ENCODE measurements at regions not wholly inside any gene's neighbourhood (a gene's known extent, or its start where the extent isn't known, plus 50 kb on each side); places are given as distances from the start of the nearest gene placed in this dataset.

DNA sequence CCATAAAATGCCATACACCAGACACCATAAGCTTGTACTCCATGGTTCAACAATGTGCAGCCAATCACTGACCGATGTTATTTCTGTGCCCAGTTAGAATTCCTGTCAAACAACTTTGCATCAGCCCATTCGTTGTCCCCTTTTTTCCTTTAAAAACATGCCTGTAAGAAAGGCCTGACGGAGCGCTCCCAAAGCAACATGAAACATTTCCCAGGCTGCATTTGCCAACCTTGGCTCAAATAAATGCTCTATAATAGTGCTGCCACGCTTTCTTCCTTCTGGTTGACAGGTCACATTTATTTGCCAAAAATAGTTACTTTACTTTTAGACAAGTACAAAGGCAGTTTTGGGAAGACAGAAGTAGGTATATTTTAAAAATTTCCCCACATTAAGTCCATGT lies 735.6 kb upstream of the PTPRD start:
- Histone ChIP-seq H3K4me1 (ENCODE audit: insufficient read depth, poor library complexity, severe bottlenecking) (no peaks in the 10 kb centered on the region), H3K36me3 (ENCODE audit: low read depth) (no peaks in the 10 kb centered on the region), H3K27ac (ENCODE audit: poor library complexity, severe bottlenecking) (no peak overlapping the region), H3K4me3 (ENCODE audit: severe bottlenecking) (no peak overlapping the region), H3K9me3 (ENCODE audit: severe bottlenecking) (no peaks in the 10 kb centered on the region), H3K27me3 (ENCODE audit: insufficient read depth, poor library complexity, severe bottlenecking) (peaks cover 4% of the 10 kb centered on the region)
- TF ChIP-seq, protein P1, sequence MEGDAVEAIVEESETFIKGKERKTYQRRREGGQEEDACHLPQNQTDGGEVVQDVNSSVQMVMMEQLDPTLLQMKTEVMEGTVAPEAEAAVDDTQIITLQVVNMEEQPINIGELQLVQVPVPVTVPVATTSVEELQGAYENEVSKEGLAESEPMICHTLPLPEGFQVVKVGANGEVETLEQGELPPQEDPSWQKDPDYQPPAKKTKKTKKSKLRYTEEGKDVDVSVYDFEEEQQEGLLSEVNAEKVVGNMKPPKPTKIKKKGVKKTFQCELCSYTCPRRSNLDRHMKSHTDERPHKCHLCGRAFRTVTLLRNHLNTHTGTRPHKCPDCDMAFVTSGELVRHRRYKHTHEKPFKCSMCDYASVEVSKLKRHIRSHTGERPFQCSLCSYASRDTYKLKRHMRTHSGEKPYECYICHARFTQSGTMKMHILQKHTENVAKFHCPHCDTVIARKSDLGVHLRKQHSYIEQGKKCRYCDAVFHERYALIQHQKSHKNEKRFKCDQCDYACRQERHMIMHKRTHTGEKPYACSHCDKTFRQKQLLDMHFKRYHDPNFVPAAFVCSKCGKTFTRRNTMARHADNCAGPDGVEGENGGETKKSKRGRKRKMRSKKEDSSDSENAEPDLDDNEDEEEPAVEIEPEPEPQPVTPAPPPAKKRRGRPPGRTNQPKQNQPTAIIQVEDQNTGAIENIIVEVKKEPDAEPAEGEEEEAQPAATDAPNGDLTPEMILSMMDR (IDR thresholded peaks at IDR 0.05; ENCODE audit: poor library complexity, severe bottlenecking), result no peak
- no peak for ATAC-seq (ENCODE audit: low read depth)
- no peak for DNase-seq (ENCODE audit: low spot score)

DNA sequence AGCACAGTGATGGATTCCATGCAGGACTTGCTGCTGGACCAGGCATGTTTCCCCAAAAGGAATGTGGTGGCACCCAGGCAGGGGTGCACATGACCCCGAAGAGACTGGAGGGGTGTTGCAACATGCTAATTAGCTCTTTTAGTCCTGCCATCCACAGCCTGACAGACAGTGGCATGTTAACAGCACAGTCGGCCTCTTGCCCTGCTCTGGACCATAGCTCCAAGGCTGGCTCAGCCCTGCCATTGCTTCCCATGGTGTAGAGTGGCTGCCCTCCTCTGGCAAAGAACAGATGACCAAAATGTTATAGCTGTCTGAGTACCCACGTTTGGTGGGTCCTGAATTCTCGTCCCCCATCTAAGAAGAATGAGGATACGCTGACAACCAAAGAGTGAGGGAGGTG lies 736.4 kb upstream of the PTPRD start:
- H3K4me1 ChIP-seq (ENCODE audit: insufficient read depth, poor library complexity, severe bottlenecking), result no peaks in the 10 kb centered on the region
- no peaks in the 10 kb centered on the region for H3K9me3 ChIP-seq (ENCODE audit: severe bottlenecking)
- no peaks in the 10 kb centered on the region for H3K36me3 ChIP-seq (ENCODE audit: low read depth)
- TF ChIP-seq, protein P1 (IDR thresholded peaks at IDR 0.05; ENCODE audit: poor library complexity, severe bottlenecking), result no peak
- H3K4me3 ChIP-seq (ENCODE audit: severe bottlenecking), result no peak overlapping the region
- H3K27me3 ChIP-seq (ENCODE audit: insufficient read depth, poor library complexity, severe bottlenecking), result peaks cover 4% of the 10 kb centered on the region
- no peak overlapping the region for H3K27ac ChIP-seq (ENCODE audit: poor library complexity, severe bottlenecking)
- ATAC-seq (ENCODE audit: low read depth) (no peak), DNase-seq (ENCODE audit: low spot score) (no peak)

DNA sequence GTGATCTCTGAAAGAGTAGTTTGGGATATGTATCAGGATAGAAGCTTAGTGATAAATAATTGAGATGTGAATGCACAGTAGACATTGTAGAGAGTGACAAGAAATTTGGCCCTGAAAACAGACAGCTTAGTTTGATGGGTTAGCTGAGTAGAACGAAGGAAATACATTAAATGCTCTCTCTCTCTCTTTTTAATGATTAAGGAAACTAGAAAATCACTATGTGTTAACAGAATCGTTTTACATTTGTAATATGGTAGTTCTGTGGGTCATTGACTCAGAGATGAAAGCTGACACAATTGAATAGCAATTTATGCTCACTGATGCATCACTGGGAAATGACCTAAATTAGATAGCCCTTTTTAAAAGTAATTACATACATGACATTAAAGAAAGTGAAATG lies 739.8 kb upstream of the PTPRD start:
- Histone ChIP-seq H3K4me1 (ENCODE audit: insufficient read depth, poor library complexity, severe bottlenecking) (peaks cover 4% of the 10 kb centered on the region), H3K27ac (ENCODE audit: poor library complexity, severe bottlenecking) (no peak overlapping the region), H3K36me3 (ENCODE audit: low read depth) (no peaks in the 10 kb centered on the region), H3K27me3 (ENCODE audit: insufficient read depth, poor library complexity, severe bottlenecking) (no peaks in the 10 kb centered on the region), H3K9me3 (ENCODE audit: severe bottlenecking) (no peaks in the 10 kb centered on the region), H3K4me3 (ENCODE audit: severe bottlenecking) (no peak overlapping the region)
- TF ChIP-seq, protein P1 (IDR thresholded peaks at IDR 0.05; ENCODE audit: poor library complexity, severe bottlenecking), result no peak
- ATAC-seq (ENCODE audit: low read depth) (no peak), DNase-seq (ENCODE audit: low spot score) (no peak)

DNA sequence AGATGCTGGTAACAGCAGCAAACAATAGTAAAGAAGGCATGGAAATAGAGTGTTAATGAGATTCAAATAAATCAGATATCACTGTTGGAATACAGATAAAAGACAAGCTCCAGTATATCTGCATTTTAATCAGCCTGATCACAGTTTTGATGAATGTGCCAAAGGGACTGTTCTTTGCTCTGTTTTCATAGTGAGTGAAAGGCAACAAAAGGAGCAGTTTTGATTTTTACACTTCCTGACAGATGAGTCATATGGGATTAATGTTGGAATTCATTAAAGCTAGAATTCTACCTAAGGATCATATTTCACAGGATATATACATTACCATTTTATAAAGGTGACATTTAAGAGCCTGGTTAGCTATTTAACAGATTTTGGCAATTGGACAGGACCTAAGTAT lies 743.3 kb upstream of the PTPRD start:
- H3K9me3 ChIP-seq (ENCODE audit: severe bottlenecking), result no peaks in the 10 kb centered on the region
- peaks cover 4% of the 10 kb centered on the region for H3K4me1 ChIP-seq (ENCODE audit: insufficient read depth, poor library complexity, severe bottlenecking)
- ATAC-seq (ENCODE audit: low read depth), result peak; percentile 76
- TF ChIP-seq, protein P1 (IDR thresholded peaks at IDR 0.05; ENCODE audit: poor library complexity, severe bottlenecking), result no peak
- H3K27me3 ChIP-seq (ENCODE audit: insufficient read depth, poor library complexity, severe bottlenecking), result no peaks in the 10 kb centered on the region
- DNase-seq (ENCODE audit: low spot score), result no peak
- no peak overlapping the region for H3K4me3 ChIP-seq (ENCODE audit: severe bottlenecking)
- H3K27ac ChIP-seq (ENCODE audit: poor library complexity, severe bottlenecking), result no peak overlapping the region
- H3K36me3 ChIP-seq (ENCODE audit: low read depth), result no peaks in the 10 kb centered on the region

DNA sequence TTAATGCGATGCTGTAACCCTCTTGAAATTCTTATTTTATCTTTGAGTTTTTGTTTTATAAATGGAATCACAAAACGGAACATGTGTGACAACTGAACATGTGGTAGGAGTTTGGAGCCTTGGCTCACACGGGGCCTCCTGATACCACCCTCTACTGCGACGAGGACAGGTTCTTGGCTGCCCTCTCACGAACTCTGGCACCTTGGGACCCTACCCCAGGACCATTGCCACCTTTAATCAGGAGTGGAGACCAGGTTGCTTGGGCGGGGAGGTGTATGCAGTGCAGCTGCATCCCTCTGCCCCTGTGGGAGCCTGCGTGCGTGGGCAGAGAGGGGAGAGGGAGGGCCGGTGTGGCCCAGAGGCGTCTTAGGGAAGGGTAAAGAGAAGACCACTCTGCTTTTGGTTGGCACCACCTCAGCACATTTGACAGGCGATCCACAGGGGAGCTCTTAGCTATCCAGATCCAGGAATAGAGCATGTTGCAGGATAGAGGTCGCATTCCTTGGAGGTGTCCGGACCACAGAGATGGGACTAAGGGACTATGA lies 753.9 kb upstream of the PTPRD start:
- Histone ChIP-seq H3K9me3 (ENCODE audit: severe bottlenecking) (no peaks in the 10 kb centered on the region), H3K27ac (ENCODE audit: poor library complexity, severe bottlenecking) (no peak overlapping the region), H3K27me3 (ENCODE audit: insufficient read depth, poor library complexity, severe bottlenecking) (peaks cover 33% of the 10 kb centered on the region), H3K4me1 (ENCODE audit: insufficient read depth, poor library complexity, severe bottlenecking) (no peaks in the 10 kb centered on the region), H3K36me3 (ENCODE audit: low read depth) (no peaks in the 10 kb centered on the region), H3K4me3 (ENCODE audit: severe bottlenecking) (no peak overlapping the region)
- no peak for DNase-seq (ENCODE audit: low spot score)
- ATAC-seq (ENCODE audit: low read depth), result no peak
- TF ChIP-seq, protein P1 (IDR thresholded peaks at IDR 0.05; ENCODE audit: poor library complexity, severe bottlenecking), result no peak

Data from RWPE2 (cell line).